HG03558 (cell line): ENCODE measurements at regions not wholly inside any gene's neighbourhood (a gene's known extent, or its start where the extent isn't known, plus 50 kb on each side); places are given as distances from the start of the nearest gene placed in this dataset.

Experiments used
- ATAC-seq: cut with Tn5 transposase; IDR thresholded peaks from one replicate; pipeline ENCODE4 v1.9.1; 2021; ENCODE audit warnings: moderate number of reproducible peaks; ENCODE audit not compliant: unreplicated experiment; ENCODE audit errors: extremely low read depth

DNA sequence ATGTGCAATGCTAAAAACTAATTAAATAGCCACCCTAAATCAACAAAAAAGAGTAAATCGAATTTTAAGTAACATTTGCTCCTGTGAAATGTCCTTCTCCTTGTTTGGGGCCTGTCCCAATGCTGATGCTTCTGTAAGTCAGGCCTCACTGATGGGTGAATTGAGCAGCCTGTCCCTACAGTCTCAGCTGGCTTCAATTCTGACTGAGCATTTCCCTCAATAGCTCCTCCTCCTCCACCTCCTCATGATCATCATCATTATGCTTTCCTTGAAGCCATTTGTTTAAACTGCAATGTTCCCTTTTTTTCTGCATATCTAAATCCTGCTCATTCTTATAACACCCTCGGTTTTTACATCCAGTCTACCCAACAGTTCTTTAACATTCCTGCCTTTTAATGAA, 137.2 kb upstream of the CELF4 start:
- no peak for ATAC-seq

DNA sequence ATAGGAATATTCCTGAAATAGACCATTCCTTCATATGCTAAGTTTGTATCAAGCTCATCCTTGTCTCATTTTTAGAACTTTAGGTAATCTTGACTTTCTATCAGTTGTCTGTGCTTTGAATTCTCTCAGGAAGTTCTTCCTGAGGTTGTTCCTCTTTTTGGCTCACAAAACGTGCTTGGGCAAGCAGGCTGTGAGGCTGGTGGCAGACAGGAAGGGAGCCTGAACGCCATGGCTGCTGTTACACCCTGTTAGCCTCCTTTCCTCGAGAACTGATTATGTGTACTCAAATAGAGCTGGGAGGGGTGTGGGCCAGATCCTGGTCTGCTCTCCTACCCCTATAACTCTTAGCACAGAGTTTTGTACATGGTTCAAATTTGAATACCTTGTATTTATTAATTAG, 136.4 kb upstream of the CELF4 start:
- no peak for ATAC-seq

DNA sequence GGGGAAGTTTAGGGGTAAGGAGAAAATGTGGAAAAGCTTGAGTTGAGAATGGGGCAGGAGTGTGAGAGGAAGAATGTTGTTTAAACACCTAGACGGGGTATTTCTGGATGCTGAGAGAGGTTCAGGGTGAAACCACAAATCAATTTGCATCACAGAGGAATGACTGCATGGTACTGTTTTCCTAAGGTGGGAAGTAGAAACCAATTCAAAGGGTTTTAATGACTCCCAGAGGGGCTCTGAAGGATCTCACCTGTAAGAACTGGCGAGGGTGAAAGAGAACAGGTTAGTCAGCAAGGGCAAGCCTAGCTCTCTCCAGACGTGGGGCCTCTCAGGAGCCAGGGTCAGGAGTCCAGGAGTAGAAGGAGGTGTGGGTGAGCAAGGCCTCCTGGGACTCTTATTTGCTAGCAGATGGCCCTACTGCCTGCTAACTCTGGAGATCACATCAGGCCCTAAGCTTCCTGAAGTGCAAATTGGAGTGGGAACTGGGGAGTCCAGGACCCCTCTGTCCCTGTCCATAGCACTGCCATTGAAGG, 133.0 kb upstream of the CELF4 start:
- ATAC-seq = no peak

DNA sequence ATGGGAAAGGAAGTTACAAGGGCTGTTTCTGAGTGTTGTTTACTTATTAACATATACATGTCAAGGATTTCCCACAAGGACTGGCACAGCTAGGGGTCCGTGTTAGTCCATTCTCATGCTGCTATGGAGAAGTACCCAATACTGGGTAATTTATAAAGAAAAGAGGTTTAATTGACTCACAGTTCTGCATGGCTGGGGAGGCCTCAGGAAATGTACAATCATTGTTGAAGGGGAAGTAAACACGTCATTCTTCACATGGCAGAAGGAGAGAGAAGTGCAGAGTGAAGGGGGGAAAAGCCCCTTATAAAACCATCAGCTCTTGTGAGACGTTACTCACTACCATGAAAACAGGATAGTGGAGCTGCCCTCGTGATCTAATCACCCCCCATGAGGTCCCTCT, 128.9 kb upstream of the CELF4 start:
- no peak for ATAC-seq

DNA sequence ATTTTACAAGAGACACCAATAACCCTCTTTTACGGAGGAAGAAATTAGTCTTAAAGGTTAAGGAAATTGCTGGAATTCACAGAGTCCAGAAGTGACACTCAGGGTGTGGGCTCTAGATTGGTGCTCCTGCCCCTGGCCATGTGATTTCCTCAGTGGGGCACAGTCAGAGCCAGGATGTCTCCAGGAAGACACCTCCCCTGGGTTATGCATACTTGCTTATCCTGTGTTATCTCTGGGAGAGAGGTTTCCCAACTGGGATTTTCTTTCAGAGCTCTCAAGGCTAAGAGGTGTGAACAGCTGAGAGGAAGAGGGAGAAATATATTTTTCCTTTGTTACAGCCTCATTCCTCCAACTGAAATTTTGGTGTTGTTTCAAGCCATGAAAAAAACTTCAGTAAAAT, 125.6 kb upstream of the CELF4 start:
- ATAC-seq = no peak

DNA sequence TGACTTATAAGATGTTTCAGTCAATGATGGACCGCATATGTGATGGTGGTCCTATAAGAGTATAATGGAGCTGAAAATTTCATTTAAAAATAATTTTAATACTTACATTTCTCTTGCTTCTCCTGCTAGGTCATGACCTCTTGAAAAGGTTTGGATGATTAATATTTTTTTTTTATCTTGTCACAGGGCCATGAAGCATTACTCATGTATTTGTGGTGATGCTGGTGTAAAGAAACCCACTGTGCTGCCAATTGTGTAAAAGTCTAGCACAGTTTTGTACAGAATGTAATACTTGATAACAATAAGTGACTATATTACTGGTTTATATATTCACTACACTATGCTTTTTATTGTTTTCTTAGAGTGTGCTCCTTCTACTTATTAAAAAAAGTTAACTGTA, 124.2 kb upstream of the CELF4 start:
- no peak for ATAC-seq

DNA sequence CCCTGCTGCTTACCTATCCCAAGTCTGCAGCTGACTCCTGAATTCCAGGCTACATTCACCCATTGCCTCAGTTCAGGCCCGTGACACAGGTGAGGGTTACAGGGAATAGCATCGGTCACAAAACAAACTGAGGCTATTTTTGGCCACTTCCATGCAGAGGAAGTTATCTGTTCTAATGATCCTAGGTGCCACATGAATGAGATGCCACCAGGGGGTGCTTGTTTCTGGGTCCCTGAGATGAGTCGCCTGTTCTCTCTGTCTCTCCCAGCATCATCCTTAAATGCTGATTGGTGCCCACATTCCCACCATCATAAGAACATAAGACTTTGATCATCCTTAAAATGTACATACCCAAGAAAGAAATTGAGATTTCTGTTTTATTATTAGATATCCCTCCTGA, 119.0 kb upstream of the CELF4 start:
- ATAC-seq = no peak

DNA sequence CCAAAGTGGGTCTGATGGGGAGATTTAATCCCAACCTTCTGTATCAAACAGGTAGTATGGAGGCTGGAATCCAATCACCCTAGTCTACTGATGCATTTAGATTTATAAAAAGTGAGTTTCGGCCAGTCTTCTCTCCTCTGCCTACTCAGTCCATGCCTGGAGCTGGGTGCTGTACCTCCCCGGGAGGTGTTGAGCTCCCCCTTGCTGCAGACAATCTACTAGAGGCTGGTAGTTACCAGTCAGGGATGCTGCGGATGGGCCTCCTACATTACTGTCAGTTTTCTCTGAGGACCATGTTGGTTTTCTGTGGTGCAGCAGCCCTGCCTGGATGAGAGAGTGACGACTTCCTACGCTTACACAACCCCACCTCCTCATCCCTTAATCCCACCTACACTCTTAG, 118.6 kb upstream of the CELF4 start:
- no peak for ATAC-seq

DNA sequence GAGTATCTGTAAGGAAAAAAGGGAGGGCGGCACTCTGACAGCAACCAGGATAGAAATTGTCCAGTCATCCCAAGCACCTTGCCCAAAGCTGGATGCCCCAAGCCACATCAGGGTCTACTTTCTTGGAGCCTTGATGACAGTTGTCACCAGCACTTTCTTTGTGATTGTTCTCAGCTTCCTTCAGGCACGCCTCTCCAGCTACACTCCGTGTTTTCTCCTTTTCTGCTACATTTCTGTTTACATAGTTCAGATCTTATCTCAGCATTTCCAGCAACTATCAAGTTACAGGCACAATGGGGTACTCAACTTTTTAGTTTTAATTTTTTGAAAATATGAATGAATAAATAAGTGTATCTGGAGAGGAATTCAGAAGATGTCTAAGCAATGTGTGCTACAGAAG, 115.3 kb upstream of the CELF4 start:
- ATAC-seq = no peak

DNA sequence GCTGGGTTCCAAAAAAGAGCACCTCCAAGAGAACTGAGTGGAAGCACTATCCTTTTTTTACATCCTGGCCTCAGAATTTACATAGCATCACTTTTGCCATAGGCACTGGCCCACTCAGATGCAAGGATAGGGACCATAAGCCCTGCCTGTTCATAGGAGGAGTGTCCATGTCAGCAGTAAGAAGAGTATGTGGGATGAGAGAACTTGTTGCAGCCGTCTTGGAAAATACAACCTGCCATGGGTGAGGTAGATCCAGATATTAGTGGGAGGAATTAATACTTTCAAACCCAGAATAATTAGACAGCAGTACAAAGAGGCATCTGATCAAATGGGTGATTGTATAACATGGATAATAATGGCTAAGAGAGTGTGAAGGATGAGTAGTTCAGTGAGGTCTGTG, 110.7 kb upstream of the CELF4 start:
- ATAC-seq = no peak

DNA sequence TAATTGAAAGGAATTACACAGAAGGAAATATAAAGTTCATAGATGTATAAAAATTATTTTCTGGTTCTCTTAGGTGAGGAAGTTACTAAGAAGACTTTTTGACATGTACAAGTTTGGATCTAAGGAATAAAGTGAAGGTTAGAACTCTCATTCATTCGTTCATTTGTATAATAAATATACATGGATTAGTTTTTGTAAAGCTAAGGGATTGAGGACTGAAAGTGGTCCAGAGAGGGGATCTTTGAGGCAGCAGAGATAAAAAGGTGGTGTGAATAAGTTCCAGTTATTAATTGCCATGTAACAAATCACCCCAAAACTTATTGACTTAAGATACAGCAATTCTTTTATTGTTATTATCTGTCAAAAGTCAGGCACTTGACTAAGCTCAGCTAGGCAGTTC, 110.1 kb upstream of the CELF4 start:
- no peak for ATAC-seq

DNA sequence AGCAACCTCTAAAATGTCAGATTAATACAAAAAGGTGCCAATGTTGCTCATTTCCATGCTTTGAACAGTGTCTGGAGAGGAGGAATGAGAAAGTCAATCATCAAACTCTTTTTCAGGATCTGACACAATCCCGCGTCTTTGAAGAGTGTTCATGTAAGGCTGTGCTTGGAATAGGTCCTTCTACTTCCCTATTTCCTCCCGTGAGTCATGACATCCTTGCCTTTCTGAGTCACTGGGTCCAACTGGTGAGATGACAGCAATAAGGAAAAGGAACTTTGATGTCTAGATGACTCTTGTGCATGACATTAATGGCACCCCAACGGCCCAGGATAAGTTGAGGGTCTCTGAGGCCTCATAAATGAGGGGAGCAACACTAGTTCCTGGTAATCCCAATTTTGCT, 109.0 kb upstream of the CELF4 start:
- ATAC-seq = no peak

DNA sequence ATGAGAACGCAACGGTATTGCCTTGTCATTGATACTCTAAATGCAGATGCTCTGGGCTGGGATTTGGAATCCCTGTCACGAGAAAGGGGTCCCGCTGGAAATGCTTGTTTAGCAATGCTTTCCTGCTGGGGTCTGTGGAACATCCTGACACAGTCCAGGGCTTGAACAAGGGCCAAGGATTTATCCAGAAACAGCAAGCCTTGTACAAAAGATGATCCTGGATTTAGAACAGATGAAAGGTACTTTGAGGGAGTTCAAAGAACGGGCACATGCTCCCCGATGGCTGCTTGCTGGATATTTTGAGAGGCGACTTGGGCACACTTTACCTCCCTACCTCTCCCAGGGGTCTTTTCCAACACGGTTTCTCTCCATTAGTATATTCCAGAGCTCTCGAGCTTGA, 108.1 kb upstream of the CELF4 start:
- no peak for ATAC-seq

DNA sequence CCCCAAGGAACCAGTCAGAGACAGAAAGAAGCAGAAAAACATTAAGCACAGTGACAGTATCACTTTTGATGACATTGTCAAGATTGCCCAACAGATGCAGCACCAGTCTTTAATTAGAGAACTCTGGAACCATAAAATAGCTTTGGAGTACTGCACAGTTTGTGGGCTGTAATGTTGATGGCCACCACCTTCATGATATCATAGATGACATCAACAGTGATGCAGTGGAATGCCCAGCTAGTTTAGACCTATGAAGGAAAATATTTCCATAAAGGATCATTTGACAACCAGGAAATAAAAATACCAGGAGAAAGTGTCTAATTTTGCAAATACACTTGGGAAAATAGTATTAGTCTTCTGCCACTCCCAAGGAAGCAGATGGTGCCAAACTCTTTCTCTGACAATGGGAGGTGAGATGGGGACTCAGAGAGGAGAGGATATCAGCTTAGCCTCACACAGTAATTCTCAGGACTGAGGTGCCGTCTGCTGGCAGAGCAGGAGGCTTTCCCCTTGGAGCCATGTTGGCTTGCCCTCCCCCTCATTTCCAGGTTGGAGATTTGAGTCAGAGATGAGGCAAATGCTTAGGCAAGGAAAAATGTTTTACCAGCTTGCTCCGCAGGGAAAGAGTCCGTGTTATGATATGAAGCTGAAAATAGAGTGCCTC, 107.5 kb upstream of the CELF4 start:
- ATAC-seq = no peak

DNA sequence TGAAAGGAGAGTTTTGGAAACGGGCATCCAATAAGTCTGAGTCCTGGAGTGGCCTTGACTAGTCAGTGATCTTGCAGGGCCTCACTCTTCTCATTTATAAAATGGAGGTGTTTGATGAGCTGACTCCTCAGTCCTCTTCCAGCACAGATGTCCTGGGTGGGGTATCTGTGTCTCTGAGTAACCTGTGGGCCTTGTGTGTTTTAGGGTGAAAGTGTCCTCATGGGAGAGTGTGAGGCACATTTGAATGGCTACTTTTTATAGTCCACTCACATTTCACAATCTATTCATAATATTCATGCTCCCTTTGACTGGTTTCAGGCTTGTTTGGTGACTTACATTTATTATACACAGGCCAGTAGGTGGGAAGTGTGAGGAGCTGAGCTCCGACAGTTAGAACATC, 106.4 kb upstream of the CELF4 start:
- ATAC-seq = no peak

DNA sequence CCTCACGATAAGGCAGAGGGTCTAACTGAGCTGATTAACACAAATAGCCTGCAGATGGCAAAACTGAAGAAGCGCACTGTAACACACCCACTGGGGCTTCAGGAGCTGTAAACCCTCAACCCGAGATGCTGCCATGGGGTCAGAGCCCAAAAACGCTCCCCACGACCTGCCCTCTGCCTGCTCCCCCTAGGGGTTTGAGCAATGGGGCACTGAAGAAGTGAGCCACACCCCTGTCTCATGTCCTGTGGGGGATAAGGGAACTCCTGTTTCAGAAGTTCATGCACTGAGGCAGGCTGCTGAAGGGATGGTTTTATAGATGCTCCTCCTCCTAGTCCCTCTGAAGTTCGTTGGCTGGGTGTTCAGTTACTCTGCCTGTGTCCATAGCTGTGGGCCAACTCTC, 105.9 kb upstream of the CELF4 start:
- ATAC-seq = no peak

DNA sequence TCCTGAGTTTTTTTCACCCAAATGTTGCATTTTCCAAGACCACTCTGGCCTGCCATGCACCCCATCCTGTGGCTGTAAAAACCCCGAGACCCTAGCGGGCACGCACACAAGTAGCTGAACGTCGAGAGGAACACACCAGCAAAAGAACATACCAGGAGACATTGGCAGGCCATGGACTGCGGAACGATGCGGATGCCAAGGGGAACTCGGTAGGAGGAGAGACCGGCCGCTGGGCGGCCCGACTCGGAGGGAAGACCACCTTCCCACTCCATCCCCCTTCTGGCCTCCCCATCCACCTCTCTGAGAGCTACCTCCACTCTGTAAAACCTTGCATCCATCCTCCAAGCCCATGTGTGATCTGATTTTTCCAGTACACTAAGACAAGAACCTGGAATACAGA, 105.5 kb upstream of the CELF4 start:
- ATAC-seq = no peak

DNA sequence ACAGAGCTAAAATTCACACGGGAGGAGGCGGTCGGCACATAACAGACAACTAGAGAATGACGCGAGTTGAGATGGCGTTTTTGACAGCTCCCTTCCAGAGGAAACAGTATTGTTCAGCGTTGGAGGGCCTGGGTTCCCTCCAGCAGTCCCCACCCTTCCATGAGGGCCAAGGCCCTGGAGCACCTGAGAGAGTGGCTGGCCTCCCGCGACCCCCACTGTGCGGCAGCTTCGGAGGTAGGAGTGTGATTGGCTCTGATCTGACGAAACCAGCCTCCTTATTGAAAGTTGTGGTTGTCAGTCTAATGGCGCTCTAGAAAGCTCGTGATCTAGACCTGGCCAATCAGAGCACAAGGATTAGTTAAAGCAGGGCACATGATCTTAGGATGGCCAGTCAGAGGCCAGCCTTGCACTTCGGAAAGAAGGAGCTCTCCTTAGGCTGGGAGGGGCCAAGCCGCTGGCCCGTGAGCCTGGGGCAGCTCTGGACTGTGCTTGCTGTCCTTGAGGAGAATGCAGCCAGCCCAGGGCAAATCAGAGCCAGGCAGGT, 104.5 kb upstream of the CELF4 start:
- ATAC-seq = no peak

DNA sequence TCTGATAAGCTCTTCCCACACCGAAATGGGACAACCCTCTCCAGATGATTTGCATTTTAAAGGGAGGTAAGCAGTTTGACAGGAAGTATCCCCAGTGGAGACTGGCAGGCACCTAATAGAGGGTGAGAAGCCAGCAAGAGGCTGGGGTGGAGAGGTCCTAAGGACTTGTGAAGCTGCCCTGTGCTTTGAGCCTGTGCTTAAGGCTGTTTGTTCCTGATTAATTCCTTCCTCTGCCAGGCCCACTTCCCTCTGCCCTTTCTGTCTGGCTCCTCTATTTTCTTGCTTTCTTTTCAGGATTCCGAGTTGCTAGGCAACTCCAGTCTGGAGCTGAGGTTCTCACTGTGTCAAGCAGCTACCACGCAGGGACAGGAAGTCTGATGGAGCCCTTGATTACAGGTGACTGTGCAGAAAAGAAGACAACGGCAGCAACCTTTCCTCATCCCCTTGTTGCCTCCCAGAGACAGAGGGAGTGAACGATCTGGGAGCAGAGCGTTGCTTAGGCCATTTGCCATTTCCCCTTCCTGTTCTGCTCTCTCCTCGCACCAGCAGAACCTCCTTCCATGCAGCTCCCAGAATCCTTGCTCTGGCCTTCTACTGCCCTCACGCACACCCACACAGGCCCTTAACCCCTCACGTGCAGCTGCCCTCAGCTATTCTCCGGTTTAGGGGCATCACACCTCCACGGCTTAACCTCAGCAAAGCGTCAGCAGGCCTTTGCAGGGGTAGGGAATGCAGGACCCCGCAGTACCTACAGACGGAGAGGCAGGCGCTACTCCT, 103.6 kb upstream of the CELF4 start:
- no peak for ATAC-seq

DNA sequence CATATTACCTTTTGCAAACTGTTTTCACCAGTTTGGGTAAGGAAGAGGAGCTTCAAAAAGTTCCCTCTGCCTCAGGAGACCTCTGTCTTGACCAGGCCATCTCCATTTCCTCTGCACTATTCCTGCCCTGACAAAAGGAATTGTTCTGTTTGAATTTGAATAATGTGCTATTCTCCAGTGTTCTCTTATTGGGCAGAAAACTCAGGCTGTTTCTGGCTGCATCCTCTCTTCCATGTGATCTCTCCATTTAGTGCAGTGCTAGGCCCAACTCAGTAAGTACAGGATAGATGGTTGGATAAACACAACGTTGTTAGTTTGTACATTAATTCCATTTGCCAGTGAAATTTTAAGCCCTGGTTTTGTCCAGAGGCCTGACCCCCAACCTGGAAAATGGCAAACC, 102.2 kb upstream of the CELF4 start:
- ATAC-seq = no peak

DNA sequence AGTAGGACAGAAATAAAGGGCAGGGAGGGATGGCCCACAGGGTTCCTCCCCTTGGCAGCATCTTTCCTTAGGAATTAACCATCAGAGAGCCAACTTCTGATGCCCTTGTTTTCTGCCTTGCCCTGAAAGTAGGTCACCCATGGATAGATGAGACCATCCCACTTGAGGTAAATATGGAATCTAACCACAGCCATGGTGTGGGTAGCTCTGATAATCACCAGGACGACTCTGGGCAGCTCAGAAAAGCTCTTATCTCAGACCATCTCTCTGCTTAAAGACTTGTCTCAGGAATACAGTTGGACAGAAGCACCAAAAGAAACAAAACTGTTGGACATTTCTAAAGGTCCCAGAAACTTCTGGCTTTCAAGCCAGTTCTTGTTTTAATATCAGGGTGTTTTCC, 101.4 kb upstream of the CELF4 start:
- no peak for ATAC-seq

DNA sequence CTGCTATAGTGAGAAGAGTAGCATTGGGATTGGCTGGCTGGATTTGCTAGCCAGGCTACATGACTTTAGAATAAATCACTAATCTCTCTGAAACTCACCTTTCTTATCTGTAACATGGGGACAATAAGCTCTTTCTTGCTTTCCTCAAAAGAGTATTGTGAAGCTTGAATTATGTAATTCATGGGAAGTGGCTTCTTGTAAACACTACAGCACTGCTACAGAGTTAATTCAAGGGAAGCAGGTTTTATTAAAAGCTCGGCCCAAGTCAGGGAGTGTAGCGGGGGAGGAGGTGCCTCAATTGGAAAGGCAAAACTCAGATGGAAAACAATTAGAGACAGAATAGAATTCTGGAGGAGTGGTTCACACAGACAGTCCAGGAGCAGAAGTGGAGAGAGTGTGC, 100.9 kb upstream of the CELF4 start:
- no peak for ATAC-seq
